ENCODE measurements at regions not wholly inside any gene's neighbourhood (a gene's known extent, or its start where the extent isn't known, plus 50 kb on each side); places are given as distances from the start of the nearest gene placed in this dataset.

- TF ChIP-seq GATA2 (IDR thresholded peaks at IDR 0.05; ENCODE audit: low read depth, low read length) (no peak), GATA3 (IDR thresholded peaks at IDR 0.05; ENCODE audit: low read depth, low read length) (no peak)
These were observed 139.4 kb upstream of the AKR1E2 start for GRCh38 chr10:4686644-4686996.

Measured in SH-SY5Y (cell line).